Natural killer cell (primary cell): ENCODE measurements at regions not wholly inside any gene's neighbourhood (a gene's known extent, or its start where the extent isn't known, plus 50 kb on each side); places are given as distances from the start of the nearest gene placed in this dataset.
"Not testable (repeated sequence)": the region's sequence is repeated elsewhere in the genome, so short reads cannot be mapped to it uniquely, and the experiment has no call there.

Experiments
- ATAC-seq, 3 donors: fragments of 150-1000 bp in 2 of 3; fragments of 200-7000 bp in 1 of 3; cut with Tn5 transposase; 1 replicate in 1 of 3; 2 replicates in 2 of 3; pipeline ENCODE4 v1.10.0; 2021; ENCODE audit warnings: mild to moderate bottlenecking in 2 of 3, moderate library complexity in 2 of 3
- DNase-seq, 2 donors: peaks; one replicate each; pipeline versions ENCODE4 v3.0.0 to v3.0.0-alpha.2; 2013 to 2021; ENCODE audit warnings: mixed read lengths in 1 of 2
- H3K27ac ChIP-seq: one replicate; pipeline ENCODE4 v1.5.1; 2013; ENCODE audit warnings: mild to moderate bottlenecking, low read length
- H3K27me3 ChIP-seq: one replicate; pipeline ENCODE4 v1.6.1; 2013; ENCODE audit warnings: low read length; ENCODE audit not compliant: control insufficient read depth, insufficient read depth
- H3K36me3 ChIP-seq: one replicate; pipeline ENCODE4 v1.6.1; 2013; ENCODE audit warnings: low read length; ENCODE audit not compliant: control insufficient read depth, insufficient read depth
- H3K4me1 ChIP-seq: one replicate; pipeline ENCODE4 v1.6.1; 2013; ENCODE audit warnings: low read length; ENCODE audit not compliant: control insufficient read depth, insufficient read depth
- H3K4me3 ChIP-seq: one replicate; pipeline ENCODE4 v1.5.1; 2013; ENCODE audit warnings: low read length
- H3K9me3 ChIP-seq: one replicate; pipeline ENCODE4 v1.6.1; 2013; ENCODE audit warnings: low read length; ENCODE audit not compliant: control insufficient read depth, insufficient read depth
- H3K27ac Mint-ChIP-seq, 2 donors: one replicate each; pipeline ENCODE4 v1.8.0; 2022; ENCODE audit warnings: mild to moderate bottlenecking in 2 of 2, mixed read lengths in 2 of 2, moderate library complexity in 1 of 2
- H3K27me3 Mint-ChIP-seq, 2 donors: one replicate each; pipeline ENCODE4 v1.8.0; 2022; ENCODE audit warnings: low read depth in 2 of 2, mixed read lengths in 2 of 2
- H3K36me3 Mint-ChIP-seq: one replicate; pipeline ENCODE4 v1.8.0; 2022; ENCODE audit warnings: mixed read lengths
- H3K4me1 Mint-ChIP-seq, 2 donors: one replicate each; pipeline ENCODE4 v1.8.0; 2022; ENCODE audit warnings: mixed read lengths in 2 of 2
- H3K4me3 Mint-ChIP-seq: one replicate; pipeline ENCODE4 v1.8.0; 2022; ENCODE audit warnings: mild to moderate bottlenecking, moderate library complexity, mixed read lengths
- H3K9me3 Mint-ChIP-seq, 2 donors: one replicate each; pipeline ENCODE4 v1.8.0; 2022; ENCODE audit warnings: mixed read lengths in 2 of 2
- WGBS: methylation state at CpG from one replicate; pipeline ENCODE4 v1.1.7; 2013; ENCODE audit warnings: missing lambda C conversion rate; ENCODE audit not compliant: insufficient coverage; 5-methylcytosine and 5-hydroxymethylcytosine counted together
- intact Hi-C: fragments of 100-400 bp; cut with micrococcal nuclease; formaldehyde crosslinking; loops from one replicate; pipeline ENCODE4 v1.14.2; 2022
- TF ChIP-seq, protein P1 (sequence below): fragments of 200-600 bp; IDR thresholded peaks from one replicate; pipeline ENCODE4 v1.8.0; 2022; ENCODE audit warnings: antibody characterized with exemption

DNA sequence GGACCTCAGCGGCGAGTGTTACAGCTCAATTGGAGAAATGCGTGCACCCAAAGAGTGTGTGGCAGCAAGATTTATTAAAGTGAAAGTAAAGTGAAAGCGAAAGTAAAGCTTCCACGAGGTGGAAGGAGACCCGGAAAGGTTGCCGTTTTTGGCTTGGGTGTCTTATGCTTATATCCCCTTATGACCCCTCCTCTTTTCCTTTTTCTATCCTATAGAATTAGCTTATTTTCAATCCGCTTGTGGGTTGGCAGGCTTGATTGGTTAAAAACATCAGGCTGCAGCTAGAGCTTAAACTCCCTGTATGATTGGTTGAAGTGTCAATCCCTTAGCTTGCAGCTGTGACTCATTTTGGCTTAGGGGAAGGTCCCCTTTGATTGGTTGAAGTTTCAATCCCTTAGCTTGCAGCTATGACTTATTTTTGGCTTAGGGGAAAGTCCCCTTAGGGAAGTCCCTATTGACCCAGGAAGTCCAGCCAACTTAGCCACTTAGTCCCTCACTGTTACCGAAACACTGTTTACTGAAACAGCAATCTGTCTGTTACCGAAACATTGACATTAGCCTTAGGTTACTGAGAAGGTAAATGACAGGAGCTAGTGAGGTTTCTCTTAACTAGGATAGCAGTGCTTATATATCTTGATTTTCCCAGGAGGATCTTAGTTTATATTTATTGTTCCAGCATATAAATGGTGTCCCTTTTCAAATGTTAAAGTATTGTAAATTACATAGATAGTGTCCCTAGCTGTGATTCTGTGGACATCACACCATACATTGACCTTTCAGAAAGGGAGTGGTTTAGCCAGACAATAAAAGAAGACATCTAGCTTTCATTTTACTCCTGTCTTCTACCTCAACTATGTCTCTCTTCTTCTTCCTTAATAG, 575.8 kb downstream of the DACH1 start:
- Mint-ChIP-seq H3K27me3 (no peaks in the 10 kb centered on the region), H3K27ac (peak overlapping the region; percentile 94 to 97), H3K4me3 (peak overlapping the region; percentile 89), H3K4me1 (peaks cover 15 to 24% of the 10 kb centered on the region in 2 donors), H3K36me3 (no peaks in the 10 kb centered on the region), H3K9me3 (peaks cover 0 to 2% of the 10 kb centered on the region in 2 donors)
- TF ChIP-seq, protein P1, sequence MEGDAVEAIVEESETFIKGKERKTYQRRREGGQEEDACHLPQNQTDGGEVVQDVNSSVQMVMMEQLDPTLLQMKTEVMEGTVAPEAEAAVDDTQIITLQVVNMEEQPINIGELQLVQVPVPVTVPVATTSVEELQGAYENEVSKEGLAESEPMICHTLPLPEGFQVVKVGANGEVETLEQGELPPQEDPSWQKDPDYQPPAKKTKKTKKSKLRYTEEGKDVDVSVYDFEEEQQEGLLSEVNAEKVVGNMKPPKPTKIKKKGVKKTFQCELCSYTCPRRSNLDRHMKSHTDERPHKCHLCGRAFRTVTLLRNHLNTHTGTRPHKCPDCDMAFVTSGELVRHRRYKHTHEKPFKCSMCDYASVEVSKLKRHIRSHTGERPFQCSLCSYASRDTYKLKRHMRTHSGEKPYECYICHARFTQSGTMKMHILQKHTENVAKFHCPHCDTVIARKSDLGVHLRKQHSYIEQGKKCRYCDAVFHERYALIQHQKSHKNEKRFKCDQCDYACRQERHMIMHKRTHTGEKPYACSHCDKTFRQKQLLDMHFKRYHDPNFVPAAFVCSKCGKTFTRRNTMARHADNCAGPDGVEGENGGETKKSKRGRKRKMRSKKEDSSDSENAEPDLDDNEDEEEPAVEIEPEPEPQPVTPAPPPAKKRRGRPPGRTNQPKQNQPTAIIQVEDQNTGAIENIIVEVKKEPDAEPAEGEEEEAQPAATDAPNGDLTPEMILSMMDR: no peak
- Histone ChIP-seq H3K27me3 (no peaks in the 10 kb centered on the region), H3K9me3 (peaks cover 3% of the 10 kb centered on the region), H3K4me3 (peak overlapping the region; percentile 58), H3K27ac (peak overlapping the region; percentile 88), H3K36me3 (no peaks in the 10 kb centered on the region), H3K4me1 (peaks cover 4% of the 10 kb centered on the region)
- peak; percentile 74 to 77 (median 76) for ATAC-seq
- intact Hi-C loops: loop anchor here (2.0 kb wide), 1 partner anchor 1436 kb away; the partner anchor contains the start of genes BORA and MZT1
- peak; percentile 39 to 78 for DNase-seq
- 12% methylated on average over 9 of the region's 10 CpGs for WGBS

DNA sequence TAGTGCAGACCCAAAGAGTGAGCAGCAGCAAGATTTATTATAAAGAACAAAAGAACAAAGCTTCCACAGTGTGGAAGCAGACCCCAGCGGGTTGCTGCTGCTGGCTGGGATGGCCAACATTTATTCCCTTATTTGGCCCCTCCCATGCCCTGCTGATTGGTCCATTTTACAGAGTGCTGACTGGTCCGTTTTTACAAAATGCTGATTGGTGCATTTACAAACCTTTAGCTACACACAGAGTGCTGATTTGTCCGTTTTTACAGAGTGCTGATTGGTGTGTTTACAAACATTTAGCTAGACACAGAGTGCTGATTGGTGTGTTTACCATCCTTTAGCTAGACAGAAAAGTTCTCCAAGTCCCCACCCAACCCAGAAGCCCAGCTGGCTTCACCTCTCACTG, 577.0 kb downstream of the DACH1 start:
- not testable (repeated sequence) for H3K27me3 Mint-ChIP-seq, H3K27me3 ChIP-seq, H3K4me3 ChIP-seq, H3K36me3 Mint-ChIP-seq, H3K9me3 Mint-ChIP-seq, DNase-seq, H3K4me1 ChIP-seq, H3K36me3 ChIP-seq, ATAC-seq, H3K9me3 ChIP-seq, H3K4me3 Mint-ChIP-seq
- peak overlapping the region; percentile 88 for H3K27ac ChIP-seq
- 96% methylated on average over 3 of the region's 3 CpGs for WGBS
- Mint-ChIP-seq H3K27ac (peak overlapping the region; percentile 94 to 97), H3K4me1 (peaks cover 15 to 24% of the 10 kb centered on the region in 2 donors)
- intact Hi-C loops: loop anchor here (2.0 to 5.0 kb wide), 2 partner anchors 587 to 1437 kb away; partner anchors contain the start of genes BORA and MZT1

DNA sequence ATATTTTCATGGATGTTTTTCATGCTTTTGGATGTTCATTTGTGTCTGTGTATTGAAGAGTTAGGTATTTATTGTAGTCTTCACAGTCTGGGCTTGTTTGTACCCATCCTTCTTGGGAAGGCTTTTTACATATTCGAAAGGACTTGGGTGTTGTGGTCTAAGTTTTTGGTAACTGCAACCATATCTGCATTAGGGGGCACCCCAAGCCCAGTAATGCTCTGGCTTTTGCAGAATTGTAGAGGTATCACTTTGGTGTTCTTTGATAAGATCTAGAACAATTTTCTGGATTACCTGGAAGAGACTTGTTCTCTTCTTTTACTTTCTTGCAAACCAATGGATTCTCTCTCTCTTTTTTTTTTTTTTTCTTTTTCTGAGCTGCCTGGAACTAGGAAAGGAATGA, 581.3 kb downstream of the DACH1 start:
- peaks cover 0 to 2% of the 10 kb centered on the region in 2 donors for H3K27me3 Mint-ChIP-seq
- Histone ChIP-seq H3K27me3 (no peaks in the 10 kb centered on the region), H3K4me3 (no peak overlapping the region), H3K4me1 (peaks cover 4% of the 10 kb centered on the region), H3K36me3 (no peaks in the 10 kb centered on the region), H3K9me3 (peaks cover 3% of the 10 kb centered on the region), H3K27ac (no peak overlapping the region)
- intact Hi-C loops: loop anchor here (5.0 kb wide), 1 partner anchor 592 kb away; no protein-coding TSS in a partner anchor
- no peak overlapping the region for H3K4me3 Mint-ChIP-seq
- DNase-seq: peak in 1 of 2 donors; percentile 28
- ATAC-seq: peak in 1 of 3 donors; percentile 62
- H3K36me3 Mint-ChIP-seq: no peaks in the 10 kb centered on the region
- peaks cover 0 to 2% of the 10 kb centered on the region in 2 donors for H3K9me3 Mint-ChIP-seq
- WGBS: 71% methylated on average over 1 of the region's 1 CpG
- H3K27ac Mint-ChIP-seq: no peak overlapping the region
- peaks cover under 1 to 2% of the 10 kb centered on the region in 2 donors for H3K4me1 Mint-ChIP-seq
- TF ChIP-seq, protein P1: peak; percentile 59

DNA sequence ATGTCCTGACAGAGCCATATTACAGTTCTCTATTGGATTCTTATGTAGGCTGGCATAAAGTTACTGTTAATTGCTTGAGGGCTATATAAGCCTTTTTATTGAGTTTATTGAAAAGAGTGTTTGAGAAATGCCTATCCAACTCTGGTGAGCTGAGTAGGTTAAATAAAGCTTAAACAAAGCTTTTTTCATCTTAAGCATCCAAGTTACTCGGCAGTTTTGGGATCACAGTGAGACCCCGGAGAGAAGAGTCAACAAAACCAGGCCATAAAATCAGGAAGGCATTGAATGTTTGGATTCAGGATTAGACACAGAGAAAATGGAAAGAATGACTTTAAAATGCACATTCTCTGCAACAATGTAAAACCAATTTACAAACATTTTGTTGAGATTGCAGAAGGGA, 588.5 kb downstream of the DACH1 start:
- TF ChIP-seq, protein P1: no peak
- no peaks in the 10 kb centered on the region for H3K9me3 Mint-ChIP-seq
- Histone ChIP-seq H3K9me3 (no peaks in the 10 kb centered on the region), H3K27me3 (no peaks in the 10 kb centered on the region), H3K36me3 (no peaks in the 10 kb centered on the region), H3K4me3 (no peak overlapping the region), H3K4me1 (no peaks in the 10 kb centered on the region), H3K27ac (no peak overlapping the region)
- no peak for ATAC-seq
- intact Hi-C loops: no loop called here
- H3K27ac Mint-ChIP-seq: no peak overlapping the region
- no peaks in the 10 kb centered on the region for H3K36me3 Mint-ChIP-seq
- peaks cover 0 to 2% of the 10 kb centered on the region in 2 donors for H3K27me3 Mint-ChIP-seq
- 90% methylated on average over 2 of the region's 2 CpGs for WGBS
- no peaks in the 10 kb centered on the region for H3K4me1 Mint-ChIP-seq
- H3K4me3 Mint-ChIP-seq: no peak overlapping the region
- DNase-seq: no peak
